ENCODE measurements at regions not wholly inside any gene's neighbourhood (a gene's known extent, or its start where the extent isn't known, plus 50 kb on each side); places are given as distances from the start of the nearest gene placed in this dataset.
"Not testable (repeated sequence)": the region's sequence is repeated elsewhere in the genome, so short reads cannot be mapped to it uniquely, and the experiment has no call there.

DNA sequence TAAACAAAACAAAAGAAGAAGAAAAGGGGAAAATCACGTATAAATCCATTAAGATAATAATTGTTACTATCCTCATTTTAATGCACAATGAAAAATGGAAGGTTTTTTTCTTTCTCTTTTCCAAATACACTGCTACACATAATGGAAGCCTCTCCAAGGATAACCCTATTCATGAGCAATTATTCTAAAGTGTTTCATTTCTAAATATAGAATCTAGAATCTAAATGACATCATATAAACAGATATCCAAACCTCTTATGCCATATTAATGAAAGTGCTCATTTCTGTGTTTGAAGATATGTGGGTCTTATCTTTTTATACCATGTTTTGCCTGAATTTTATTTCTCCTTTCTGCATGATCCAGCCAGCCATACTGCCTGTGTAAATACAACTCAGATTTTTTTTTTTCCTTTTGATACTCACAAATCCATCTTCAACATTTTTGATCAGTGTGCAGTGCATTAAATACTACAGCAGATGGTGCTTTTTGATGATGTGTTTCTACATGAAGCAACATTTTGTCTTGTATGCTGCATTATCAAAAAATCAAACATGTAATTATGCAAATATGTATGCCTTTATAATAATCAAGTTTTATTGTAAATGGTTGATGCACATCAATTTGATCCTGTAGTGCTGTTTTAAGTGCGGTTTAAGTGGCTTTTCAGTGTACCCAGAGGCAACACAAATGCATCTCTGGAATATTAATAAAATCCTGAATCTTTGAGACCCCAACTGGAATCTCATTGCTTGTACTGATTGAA is 625.6 kb upstream of the PTBP2 start:
- DNase-seq: no peak

DNA sequence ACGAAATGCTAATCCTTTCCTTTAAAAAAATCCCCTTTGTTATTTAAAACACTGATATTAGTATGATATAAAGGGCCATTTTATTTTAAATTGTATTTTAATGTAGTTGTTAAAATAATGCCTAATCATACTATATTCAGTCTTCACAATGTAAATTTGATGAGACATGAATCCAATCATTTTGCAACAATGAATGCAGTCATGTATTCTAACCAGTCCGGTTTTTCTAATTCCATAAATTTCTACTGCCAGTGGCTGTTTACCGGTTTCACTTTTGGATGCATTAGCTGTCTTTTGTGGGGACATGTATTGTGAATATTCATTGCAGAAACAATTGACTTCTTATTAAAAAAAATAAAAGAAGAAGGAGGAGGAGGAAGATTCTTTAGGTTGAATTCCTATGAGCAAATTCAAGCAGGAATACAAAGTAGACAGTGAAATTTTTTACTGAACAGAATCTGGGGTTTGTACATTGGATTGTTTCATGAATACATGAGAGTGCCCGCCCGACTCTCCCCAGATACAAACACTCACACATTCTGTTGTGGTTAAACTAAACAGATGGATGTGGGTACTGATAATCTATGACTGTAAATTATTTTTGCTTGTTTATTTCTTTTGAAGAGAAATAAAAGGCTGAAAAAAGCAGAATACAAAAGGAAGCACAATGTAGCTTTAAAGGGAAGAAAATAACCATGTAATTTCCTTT is 624.8 kb upstream of the PTBP2 start:
- DNase-seq: no peak

DNA sequence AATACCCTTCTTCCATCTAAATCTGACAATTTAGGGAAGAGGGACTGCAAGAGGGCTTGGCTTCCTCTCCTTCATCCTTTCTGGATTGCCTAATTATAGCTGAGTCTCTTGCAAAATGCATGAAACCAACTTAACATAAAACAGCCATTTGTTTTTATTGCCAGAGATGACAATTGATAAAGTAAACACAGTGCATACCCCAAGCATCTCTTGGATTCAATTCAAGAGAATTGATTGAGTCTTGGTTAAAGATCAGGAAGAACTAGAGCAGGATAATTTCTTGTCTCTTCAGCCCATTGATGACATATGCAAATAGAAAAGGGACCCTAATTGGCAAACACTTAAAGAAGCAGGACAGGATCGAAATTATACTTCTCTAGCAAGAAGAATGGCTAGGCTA is 617.1 kb upstream of the PTBP2 start:
- DNase-seq: no peak

DNA sequence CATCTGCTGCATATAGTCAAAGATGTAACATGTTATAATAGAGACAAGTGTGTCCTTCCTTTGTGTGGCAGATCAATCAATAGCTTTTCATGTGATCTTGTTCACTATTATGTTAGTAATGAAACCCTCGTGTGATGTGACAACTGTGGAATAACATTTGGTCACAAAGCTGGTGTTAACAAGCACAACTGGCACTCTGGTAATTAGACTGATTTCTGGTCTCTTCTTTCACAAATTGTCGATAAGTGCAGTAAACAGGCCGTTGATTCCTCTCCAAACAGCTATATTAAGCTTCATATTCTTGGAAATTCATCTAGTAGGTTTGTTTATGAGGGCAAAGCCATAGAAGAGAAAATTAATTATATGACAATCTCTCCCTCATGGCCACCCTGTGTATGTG is 616.7 kb upstream of the PTBP2 start:
- no peak for DNase-seq

DNA sequence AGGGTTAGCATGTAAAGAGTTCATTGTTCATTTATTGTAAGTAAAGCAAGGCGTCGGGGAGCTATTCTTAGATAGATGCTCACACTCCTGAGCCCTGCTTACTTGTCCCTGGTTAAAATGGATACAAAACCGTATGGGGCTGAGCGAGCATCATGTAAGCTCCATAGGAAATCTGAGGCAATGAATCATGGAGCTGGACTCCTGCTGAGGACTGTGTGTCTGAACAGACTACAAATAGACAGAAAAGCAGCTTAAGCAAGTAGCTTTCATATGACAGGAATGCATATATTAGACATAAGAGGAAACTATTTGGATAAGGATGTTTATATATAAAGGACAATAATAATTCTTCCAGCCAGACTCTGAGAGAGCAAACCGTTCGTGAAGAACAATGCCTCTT is 604.9 kb upstream of the PTBP2 start:
- no peak for DNase-seq

DNA sequence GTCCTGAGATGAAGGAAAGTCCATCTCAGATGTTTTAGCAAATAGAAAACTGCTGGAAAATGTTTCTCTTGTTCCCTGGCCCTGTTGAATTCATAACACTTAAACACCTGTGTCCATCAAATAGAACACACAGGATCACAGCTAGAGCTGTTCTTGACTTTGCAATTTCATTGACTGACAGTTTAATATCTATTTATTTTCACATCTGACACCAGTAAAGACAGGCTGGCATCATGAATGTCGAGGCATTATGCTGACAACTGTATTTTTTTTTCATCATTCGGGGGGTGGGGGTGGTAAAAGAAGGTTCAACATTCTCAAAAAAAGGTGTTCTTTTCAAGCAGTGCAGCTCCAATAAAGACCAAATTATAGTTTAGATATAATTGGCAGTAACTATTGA is 591.2 kb upstream of the PTBP2 start:
- DNase-seq: no peak

DNA sequence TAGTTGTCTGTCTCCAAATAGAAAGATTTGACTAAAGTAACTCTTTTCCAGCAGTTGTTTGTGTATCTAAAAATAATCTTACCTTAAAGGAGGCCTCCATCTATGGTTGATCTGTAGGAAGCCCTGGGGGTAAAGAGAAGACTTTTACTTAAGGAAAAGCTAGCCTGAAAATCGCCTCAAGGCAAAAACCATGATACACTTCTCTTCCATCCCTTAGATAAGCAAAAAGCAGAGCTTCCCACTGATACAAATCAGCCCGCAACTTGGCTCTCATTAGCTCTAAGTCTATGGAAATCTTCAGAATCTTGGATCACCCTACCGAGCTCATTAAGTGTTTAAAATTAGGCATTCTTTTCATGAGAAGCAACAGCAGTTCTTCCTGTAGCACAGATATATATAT is 576.9 kb upstream of the PTBP2 start:
- DNase-seq: no peak

DNA sequence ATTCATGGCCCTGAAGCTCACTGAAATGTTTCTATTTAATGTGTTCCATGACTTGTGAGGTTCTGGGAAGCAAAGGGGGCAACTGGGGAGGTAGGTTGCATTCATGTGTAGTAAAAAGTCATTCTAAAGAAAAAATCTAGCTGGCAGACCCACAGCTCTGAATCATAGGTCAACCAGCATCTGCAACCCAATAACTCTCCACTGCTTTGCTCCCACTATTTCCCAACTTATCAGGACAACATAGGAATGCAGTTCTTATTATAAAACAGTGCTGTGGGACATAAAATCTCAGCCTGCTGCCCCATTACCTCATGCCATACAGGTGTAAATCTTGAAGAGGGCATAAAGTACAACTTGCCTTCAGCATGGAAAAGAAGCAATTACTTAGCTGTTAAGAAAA is 576.1 kb upstream of the PTBP2 start:
- no peak for DNase-seq

DNA sequence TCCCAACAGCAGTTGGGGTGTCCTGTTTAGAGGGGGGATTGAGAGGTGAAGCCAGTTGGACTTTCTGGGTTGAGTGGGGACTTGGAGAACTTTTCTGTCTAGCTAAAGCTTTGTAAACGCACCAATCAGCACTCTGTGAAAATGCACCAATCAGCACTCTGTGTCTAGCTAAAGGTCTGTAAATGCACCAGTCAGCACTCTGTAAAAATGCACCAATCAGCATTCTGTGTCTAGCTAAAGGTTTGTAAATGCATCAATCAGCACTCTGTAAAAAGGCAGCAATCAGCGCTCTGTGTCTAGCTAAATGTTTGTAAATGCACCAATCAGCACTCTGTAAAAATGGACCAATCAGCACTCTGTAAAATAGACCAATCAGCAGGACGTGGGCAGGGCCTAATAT is 568.6 kb upstream of the PTBP2 start:
- not testable (repeated sequence) for DNase-seq

DNA sequence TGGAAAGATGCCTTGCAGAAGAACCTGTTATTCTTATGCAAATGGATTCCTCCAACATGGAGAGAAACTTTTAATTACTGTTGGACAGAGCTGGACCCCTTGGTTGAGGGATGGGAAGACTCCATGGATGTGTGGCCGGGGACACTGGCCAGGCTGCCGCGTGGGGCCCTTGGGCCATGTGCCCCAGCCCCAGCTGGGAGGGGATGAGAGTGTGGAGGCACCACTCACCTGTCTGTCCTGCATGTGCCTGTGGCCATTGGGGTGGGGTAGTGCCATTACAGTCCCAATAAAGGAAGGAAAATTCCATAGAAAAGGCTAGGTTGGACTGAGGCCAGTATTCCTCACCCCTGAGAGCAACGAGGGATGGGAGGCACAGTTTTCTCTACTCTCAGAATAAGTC is 564.5 kb upstream of the PTBP2 start:
- DNase-seq: no peak

DNA sequence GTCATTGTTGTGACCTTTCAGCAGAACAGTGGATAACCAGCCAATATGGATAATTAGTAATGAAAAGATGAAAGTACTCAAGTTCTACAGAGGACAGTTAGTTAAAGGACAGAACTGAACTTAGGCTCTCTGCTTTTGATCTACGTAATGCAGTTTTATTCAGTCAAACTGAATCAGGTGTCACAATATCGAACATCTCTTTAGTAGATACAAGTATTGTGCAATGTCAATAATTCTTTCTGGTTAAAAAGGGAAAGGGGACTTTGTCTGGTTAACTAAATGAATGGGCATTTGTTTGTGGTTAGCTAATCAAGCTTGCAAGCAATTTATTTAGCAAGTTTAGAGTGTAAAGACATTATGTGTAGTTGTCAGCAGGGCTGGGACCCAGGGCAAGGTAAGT is 562.2 kb upstream of the PTBP2 start:
- DNase-seq: no peak

DNA sequence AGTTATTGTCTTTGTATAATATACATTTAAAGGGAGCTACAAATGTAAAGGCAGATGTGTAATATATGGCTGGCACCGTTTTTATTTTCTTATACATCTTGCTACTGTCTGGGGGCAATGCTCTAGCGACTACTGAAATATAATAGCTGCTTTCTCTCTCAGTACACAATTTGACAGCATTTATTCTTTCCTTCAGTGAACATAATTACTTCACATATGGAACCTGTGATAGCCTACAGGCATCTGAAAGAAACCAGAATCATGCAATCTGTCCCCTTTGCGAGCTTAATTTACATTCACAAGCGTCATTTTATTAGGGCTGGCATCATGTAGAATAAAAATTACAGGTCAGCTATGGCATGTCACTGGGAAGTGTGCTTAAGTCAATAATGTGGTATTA is 557.5 kb upstream of the PTBP2 start:
- DNase-seq: no peak

DNA sequence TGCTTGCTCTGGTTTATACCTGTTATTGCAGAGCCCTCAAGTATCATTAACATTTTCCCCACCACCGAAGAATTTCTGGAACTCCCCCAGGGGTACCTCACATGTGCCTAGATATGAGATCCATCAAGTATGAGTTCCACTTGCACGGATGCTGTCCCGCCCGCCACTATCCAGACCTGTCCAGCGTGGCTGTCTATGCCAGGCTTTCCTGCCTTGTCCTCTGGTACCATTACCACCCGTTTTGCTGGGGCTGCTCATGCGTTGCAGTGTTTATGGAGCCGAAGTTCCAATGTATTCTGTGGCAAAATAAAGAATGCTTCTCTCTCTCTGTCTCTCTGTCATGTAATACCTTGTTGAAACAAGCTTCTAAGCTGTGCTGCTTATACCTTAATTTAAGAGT is 543.5 kb upstream of the PTBP2 start:
- no peak for DNase-seq

DNA sequence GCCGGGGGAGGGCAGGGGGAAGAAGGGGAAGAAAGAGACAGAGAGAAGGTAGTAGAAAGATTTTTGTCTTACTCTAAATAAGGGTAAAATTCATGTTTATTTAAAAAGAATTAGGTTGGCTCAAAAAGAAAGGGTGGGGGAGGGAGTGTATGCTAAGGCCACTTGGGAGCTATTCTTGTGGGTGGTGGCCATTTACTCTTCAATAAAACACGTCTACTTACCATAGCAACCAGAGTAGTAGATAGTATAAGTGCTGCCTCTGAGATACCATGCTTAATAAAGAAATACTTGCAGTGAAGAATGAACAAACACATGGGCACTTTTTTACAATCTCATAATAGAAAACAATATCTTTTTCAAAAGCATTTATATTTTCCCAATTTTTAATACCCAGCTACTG is 538.1 kb upstream of the PTBP2 start:
- DNase-seq: no peak

DNA sequence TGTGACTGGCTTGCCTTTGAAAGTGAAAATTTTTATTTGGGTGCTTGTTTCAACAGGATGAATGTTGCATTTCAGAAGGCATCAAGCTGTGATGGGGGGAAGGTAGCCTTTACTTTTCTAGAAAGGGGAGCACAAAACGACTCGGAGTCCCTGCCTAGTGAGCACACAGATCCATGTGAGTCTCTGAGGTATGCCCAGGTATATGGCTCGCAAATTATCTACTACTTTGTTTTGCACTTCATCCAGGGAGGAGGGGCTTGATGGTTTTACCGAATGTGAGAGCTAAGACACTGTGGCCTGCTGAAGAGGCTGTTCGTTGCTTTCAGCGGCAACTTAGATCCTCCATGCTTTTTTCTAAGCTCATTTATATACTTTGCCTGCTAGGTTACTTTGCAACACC is 537.7 kb upstream of the PTBP2 start:
- DNase-seq: no peak

DNA sequence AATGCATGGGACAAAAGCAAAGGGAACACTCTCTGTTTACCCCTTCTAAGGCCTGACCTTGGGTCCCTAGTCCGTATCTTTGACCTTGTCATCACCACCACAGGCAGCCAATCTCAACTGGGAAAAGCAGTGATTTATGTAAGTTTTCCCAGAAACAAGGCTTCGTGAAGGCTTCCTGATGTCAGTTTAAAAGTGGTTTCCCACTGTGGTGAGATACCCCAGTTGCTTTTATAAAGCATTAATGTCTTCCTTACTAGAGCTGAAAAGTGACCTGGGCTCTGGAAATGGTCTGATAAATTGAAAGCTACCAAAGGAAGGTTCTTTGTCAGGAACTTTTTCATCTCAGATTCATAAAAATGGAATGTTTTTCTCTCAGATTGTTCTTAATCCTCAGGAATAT is 536.4 kb upstream of the PTBP2 start:
- no peak for DNase-seq

DNA sequence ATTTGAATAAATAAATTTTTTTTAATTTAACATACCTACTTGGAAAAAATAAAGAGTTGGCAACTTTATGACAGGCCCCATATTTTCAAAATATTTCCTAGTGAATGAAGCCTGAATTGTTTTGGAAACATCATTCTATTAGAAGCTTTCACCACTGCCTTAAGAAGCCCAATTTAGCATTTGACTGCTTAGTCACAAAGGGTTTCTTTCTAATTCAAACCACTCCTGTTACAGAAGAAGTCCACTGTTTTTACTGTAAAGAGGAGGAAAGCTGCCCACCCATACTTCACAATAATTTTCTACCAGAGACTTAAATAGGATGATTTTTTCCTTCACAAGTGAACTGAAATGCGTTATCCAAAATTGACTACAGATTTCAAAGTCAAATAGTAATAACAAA is 534.6 kb upstream of the PTBP2 start:
- DNase-seq: no peak

DNA sequence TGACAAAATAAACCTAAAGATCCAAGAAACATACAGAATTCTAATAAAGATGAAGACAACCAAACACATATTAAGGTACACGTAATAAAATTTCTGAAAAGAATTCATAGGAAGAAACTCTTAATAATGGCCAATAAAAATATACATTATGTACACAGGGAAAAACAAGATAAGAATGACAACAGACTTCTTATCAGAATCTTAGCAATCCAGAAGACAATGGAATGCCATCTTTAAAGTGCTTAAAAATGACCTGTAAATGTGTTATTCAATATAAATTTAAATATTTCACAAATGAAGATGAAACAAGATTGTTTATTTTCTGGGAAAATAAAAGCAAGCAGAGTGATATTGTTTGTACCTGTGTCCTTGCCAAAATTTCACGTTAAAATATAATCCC is 530.4 kb upstream of the PTBP2 start:
- no peak for DNase-seq

DNA sequence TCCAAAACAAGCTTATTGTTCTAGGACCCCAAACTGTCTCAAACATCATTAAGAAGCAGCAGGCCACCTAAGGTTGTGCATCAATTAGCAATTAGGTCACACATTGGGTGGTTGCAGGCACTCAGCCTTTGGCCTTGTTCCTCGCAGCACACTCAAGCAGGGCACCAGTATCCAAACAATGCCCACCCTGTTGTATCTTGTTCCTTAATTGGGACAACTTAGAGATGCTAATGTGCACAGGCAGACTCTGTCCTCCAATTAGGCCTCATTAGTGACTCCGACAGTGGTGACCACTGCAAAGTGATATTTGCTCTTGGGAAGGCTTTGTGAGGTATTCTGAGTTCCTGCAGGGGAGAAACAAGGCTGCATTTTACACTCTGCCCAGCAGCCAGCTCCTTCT is 515.1 kb upstream of the PTBP2 start:
- DNase-seq: no peak

DNA sequence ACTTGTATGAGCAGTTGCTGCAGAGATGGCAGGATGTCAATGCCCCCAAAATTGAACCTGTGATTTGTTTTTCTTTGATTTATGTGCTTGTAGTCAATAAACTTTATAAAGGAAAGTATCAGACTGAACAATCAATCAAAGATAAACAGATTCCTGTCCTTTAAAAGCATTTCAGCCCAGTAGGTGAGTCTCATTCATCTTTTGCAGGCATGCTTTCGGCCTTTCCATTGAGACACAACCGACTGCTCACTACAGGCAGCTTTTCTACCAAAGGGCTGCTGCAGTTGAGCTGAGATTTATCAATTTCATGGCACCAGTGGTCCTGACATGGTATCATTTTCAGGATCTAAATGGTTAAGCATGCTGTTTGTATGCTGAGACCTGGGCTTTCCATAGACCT is 513.6 kb upstream of the PTBP2 start:
- no peak for DNase-seq

DNA sequence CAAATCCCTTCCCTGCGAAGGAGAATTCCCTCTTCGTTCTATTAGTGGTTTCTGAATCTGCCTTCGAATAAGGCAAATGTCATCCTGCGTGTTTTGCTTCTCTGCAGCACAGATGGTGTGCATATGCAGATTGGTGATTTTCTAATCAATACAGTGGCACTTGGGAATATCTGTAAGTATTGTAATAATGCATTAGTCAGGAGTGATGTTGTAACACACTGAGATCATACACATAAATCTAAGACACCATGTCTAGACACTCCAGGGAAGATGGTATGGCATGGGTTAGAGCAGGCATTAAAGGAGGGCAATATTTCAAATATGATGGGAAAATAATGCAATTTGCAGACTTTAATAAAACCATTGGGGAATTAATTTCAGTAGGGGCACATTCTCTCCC is 513.2 kb upstream of the PTBP2 start:
- no peak for DNase-seq

DNA sequence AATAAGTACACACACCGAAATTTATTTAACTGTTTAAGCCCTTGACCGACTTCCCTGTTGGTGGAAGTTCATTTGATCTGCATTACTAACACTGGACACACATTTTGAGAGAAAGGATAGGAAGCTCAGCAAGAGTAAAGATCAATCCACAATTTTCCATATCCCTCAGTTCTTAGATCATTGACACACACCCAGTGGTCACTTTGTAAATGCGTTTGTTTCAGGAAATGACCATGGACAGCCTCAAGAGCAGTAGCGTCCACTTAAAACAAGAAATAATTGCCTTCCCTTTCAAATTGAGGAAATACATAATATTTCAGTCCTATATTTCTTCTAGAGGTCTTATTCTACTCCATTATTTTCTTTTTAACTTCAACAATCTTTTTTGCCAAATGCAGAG is 511.5 kb upstream of the PTBP2 start:
- DNase-seq: no peak

DNA sequence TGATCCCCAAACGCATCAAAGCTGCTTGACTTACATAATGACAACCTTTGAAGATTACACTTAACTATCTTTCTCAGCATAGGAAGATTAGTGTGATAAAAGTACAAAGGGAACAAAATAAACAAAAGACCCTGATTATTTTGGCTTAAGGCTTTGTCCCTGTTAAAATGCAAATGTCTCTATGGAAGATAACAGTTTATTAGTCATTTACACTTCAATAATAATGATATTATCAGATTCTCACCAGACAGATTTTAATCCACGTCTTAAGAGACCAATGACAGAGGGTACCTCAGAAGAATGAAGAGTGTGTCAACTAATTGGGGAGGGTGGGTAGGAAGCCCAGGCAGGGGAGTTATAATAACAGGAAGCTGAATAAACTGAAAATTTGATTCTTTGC is 510.4 kb upstream of the PTBP2 start:
- no peak for DNase-seq

DNA sequence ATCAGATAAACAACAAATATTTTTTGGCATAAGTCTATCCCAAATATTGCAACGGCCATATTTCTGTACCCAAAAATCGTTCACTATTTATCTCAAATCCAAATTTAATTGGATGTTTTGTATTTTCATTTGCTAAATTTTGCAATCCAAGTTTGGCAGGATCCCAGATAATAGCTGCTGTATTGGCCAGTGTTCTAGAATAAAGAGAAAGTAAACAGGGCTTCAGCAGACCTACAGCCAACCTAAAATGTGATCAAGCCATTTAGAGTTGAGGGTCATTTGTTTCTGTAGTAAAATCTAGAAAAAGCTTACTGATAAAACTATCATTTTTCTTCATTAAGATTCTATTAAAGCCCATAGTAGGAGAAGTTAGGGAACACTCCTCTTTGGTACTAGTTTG is 506.6 kb upstream of the PTBP2 start:
- no peak for DNase-seq

DNA sequence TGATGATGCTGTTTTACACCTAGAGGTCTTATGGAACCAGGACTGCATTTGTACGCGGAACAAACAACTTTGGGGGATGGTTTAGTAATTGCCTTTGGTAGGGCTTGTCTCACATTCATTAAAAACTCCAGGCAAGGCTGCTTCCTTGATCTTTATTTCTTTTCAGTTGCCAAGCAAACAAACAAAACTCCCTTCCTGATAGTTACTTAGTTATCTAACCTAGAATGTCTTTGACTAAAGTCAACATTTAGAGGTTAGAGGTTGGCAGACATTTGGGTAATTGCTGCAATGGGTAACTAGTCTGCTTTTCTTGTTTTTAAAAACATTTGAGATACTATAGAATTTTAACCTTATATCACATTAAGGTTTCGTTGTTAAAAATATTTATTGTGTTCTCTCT is 500.9 kb upstream of the PTBP2 start:
- no peak for DNase-seq

Data from T-helper 2 cell (primary cell).